Fibroblast of gingiva (primary cell): ENCODE measurements at regions not wholly inside any gene's neighbourhood (a gene's known extent, or its start where the extent isn't known, plus 50 kb on each side); places are given as distances from the start of the nearest gene placed in this dataset.

Source experiments
- DNase-seq: peaks from one replicate; pipeline ENCODE4 v3.0.0-alpha.2; 2011; ENCODE audit warnings: low read depth

DNA sequence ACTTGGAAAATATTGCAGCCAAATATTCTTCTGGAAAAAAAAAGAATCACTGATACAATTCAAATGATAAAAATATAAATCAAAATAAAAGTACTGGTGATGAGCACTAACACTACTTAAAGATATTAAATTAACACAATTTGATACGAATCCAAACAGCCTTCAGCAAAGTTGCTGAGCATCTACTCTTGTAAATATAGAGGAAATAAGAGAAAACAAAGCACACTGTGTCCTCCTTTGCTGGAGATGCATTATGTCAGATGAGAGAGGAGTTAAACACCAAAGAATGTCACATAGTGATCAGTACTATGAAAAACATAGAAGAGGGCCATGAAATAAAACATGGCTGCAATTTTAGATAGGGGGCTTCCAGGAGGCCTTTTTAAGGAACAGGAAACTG, 177.4 kb upstream of the RNPC3 start:
- peak; percentile 24 for DNase-seq

DNA sequence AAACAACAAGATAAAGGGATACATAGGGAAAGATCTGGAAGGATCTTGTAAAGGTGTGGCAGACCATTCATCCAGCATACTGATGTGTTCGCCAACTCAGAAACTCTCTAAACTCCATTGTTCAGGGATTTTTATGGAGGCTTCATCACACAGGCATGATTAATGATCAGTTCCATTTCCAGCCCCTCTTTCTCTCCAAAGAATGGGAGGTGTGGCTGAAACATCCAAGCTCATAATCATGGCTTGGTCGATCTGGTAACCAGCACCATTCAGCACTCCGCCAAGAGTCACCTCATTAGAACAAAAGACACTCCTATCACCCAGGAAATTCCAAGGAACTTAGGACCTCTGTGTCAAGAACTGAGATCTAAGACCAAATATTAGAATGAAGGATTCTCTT, 180.6 kb upstream of the RNPC3 start:
- no peak for DNase-seq

DNA sequence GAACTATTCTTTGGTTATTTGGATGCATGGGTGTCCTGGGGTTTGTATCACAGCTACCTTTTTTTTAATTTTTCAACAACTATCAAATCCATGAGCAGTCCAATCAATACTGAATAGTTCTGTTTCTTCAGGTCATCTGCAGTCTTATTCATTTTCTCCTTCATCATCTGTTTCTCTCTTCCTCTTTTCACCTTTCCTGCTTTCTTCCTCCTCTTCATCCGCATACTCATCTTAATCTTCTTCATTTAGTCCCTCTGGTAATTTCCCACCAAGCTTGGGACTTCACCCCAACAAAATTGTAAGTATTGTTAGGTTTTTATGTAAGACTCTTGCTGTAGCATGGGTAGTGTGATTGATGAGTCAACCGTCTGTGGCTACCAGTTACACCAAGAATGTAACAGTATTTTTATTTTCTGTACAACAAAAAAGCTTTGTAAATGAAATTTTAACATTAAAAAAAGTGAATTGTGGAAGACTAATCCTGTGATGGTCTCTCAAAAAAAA, 184.1 kb upstream of the RNPC3 start:
- DNase-seq = no peak

DNA sequence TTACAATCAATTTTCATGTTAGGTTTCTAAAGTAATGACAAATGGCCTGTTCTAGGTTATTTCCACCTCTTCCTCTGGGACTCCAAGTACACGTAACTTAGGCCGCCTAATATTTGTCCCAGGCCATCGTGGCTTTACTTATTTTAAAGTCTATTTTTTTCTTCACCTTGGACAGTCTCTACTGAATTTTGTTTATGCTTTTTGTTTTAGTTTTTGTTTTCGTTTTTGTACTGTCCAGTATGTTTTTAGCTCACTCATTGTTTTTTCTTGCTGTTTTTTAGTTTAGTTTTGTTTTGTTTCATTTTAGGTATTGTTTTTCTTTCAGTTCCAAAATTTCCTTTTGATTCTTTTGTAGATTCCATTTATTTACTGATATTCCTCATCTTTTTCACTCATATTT, 187.7 kb upstream of the RNPC3 start:
- no peak for DNase-seq

DNA sequence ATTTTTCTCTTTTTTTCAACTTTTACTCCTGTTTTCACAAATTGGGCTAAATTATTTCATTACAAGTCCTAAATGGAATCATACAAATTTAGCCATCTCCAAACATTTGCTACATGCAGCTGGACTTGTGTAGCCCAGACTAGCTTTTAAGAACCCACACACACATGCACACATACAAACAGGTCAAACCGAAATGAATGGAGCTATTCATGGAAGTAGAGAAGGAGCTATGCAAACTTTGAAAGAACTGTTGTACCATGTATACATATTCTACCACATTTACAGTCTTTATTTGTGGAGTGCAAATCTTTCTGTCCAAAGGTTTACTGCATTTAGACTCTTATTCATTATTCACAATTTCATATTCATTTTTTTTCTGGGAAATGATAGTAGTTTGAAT, 189.1 kb upstream of the RNPC3 start:
- no peak for DNase-seq

DNA sequence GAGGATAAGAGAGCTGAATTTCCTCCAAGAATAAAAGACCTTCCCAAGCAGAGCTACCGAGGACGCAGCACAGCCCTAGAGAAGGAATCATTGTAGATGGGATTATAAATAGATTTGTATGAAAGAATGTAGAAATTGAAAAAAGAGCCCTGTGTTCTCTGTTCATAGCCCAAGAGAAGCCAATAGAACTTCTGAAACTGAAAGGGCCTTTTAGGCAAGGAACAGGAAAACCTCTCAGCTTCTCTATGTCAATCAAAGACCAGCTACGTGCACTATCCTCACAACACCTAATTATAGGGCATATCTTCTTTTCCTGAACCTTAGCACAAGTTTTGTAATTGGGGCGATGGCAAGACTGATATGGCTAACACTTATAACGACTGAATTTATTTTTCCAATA, 192.4 kb upstream of the RNPC3 start:
- no peak for DNase-seq

DNA sequence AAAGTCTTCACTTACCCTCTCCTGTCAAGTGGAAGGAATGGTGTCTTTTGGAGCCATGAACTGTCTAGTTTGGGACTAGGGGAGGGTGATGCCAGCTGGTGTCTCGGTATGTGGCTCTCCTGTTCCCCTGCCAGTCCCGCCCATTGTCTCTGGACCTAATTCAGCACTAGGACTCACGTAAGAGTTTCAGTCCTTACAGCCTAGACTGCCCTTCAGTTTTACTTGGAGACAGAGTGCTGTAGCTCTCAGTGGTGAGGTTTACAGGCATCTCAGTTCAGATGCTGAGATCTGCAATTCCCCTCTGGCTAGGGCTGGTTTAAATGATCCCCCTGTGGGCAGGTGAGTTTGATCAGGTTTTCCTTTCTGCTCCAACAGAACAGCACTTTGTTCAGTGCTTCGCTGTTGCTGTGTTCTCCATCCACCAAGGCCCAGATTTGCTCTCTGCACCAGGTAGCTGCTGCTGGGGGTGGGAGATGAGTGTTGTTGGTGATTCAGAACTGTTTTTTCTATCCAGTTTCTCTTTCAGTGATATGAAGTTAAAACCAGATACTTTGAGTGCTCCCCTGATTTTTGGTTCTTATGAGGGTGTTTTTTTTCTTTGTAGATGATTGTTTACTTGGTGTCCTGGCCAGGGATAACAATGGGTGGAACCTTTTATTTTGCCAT, 198.3 kb upstream of the RNPC3 start:
- no peak for DNase-seq

DNA sequence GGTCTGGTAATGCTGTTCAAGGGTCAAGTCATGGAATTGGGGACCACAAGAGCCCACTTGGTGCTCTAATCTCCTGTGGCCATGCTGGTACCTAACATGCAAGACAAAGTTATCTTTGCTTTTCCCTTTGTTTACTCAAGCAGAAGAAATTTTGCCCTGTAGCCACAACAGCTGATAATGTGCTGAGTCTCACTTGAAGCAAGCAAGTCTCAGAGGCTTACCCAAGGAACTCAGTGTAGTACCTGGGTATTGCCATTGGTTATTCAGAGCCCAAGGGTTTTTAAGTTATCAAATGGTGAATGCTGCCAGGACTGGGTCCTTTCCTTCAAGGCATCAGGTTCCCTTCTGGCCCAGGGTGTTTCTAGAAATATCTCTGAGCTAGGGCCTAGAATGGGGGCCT, 198.9 kb upstream of the RNPC3 start:
- no peak for DNase-seq

DNA sequence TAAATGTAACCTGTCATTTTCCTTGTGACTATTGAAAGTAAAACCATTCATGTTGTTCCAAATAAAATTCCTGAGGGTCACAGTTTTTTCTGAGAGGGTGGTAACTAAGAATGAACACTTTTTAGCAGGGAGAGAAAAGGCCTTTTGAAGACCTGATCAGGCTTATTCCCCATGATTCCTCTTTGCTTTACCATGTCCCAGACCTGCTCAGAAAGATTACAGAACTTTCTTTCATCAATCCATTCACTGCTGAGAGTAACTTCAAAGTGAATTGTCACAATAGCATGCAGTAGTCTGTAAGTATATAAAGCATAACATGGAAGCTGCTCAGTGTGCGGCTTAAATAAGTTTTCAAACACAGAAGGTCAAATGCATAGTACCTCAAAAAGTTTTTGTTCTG, 201.5 kb upstream of the COL11A1 start:
- DNase-seq = no peak

DNA sequence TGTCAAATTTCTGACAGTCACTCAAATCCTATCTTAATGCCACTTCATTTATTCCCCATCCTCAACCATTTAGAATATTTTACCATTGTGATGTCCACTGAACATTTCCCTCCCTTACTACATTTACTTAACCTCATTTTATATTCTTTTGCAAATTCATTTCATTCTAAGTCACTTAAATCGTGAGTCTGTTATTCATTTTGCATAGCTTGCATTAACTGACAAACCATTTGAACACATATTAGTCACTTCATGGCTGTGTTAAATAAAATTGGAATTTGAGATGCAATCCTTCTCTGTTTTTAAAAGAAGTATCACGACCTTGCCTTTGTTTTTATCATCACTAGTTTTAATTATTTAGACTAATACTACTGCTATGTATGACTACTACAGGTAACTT, 199.4 kb upstream of the COL11A1 start:
- no peak for DNase-seq

DNA sequence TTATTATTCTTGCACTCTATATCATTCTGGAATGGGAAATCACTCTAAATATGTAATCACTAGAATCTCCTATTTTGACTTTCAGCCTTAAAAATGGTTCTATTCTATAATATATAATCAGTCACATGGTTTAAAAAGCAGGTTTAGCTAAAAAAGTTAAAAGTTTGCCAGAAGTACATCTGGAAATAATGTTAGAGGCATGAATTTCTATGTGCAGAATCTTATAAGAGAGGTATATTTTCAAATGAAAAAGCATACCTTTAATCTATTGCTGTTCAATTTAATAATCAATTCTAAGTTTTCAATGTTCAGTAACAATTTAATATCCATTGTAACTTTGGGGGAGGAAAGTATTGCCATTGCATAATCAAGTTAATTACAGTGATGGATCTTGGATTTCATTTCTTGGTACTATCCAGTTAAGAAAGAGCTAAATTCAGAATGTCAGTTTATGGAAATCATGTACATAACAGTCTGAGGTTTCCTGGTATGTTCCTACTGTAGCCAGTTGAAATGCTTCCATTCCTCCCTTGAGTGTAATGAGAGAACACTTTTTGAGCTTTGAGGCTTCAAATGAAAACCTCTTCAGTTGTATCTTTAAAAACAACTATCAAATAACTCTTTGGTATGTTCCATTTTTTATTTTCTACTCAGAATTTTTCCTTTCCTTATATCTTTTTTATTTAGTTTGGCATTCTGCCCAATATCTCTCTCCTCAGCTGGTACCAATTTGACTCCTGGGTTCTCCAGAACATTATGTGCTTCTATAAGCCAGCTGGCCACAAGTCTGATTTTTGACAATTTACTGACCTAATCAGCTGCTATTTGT, 175.7 kb upstream of the COL11A1 start:
- peak; percentile 95 for DNase-seq

DNA sequence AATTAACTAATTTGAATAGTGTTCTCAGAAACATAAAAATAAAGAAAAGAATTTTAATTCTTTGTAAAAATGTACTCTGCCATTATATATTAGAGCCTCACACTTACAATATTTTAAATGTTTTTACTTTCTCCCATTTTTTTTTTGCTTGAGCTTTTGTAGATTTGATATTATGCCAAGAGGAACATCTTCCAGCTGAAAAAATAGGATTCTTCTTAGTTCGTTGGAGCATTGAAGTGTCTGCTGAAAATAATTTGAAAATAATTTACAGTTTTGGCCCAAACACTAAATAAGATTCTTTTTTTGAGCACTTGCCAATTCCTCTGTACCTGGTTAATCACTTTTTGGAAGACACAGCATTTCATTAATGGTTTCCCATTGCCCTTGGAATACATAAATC, 175.0 kb upstream of the COL11A1 start:
- DNase-seq = no peak

DNA sequence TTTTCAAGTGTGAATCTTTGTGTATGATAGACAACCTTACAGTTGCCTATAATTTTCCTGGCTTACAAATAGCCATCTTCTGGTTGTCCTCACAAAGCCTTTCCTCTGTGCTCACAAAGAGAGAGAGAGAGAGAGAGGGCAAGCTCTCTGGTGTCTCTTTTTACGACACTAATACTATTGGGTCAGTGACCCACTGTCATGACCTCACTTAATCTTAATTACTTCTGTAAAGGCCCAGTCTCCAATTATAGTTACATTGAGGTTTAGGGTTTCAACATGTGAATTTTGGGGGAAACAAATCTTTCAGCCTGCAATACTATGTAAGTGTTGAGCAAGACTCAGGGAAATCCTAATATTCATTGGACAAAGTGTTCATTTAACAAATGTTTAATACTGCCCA, 167.4 kb upstream of the COL11A1 start:
- peak; percentile 86 for DNase-seq

DNA sequence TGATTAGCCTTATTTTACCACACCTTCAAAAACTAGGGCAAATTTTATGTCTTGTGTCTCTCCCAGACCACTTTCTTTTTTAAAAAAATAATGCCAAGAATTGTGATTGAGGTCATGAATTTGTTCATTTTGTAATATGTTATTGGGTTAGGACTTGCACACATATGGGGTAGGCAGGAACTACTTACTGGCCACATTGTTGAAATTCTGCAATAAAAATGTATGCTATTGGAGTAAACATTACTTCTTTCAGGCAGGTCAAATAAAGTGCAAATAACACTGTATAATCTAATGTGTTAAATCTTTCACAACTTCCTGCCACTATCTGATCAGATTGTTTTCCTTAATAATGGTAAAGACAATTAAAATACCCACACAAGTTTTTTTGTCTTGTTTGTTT, 166.6 kb upstream of the COL11A1 start:
- peak; percentile 24 for DNase-seq

DNA sequence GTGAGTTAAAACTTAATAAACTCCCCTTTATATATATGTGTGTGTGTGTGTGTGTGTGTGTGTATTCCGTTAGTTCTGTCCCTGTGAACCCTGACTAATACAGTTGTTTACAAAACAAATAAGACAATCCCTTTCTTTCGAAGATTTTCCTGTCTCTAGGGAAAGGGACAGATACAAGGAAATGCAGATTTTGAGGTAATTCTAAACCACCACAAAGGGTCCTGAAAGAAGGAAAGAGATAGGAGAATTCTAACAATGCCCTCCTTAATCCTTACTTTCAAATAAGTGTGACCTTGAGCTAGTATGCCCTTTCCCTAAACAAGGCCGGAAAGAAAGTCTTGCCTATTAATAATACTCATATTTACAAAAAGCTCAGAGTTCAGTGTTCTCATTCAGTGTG, 164.8 kb upstream of the COL11A1 start:
- DNase-seq = no peak

DNA sequence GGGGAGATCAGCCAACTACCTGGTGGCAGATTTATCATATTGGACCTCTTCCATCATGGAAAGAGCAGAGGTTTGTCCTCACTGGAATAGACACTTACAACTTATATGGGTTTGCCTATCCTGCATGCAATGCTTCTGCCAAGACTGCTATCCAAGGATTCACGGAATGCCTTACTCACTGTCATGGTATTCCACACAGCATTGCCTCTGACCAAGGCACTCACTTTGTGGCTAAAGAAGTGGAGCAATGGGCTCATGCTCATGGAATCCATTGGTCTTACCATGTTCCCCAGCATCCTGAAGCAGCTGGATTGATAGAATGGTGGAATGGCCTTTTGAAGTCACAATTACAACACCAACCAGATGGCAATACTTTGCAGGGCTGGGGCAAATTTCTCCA, 163.1 kb upstream of the COL11A1 start:
- DNase-seq = peak; percentile 80

DNA sequence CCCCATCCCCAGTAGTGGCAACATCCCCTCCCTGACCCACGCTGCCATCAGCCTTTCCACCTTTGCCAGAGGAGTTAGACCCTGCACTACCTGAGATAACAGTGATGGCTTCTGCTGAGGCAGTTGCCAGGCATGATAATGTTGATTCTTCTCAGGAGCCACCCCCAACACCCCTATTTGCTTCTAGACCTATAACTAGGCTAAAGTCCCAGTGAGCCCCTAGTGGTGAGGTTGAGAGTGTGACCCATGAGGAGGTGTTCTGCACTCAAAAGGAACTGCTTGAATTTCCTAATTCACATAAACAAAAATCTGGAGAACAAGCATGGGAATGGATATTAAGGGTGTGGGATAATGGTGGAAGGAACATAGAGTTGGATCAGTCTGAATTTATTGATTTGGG, 159.6 kb upstream of the COL11A1 start:
- DNase-seq = no peak

DNA sequence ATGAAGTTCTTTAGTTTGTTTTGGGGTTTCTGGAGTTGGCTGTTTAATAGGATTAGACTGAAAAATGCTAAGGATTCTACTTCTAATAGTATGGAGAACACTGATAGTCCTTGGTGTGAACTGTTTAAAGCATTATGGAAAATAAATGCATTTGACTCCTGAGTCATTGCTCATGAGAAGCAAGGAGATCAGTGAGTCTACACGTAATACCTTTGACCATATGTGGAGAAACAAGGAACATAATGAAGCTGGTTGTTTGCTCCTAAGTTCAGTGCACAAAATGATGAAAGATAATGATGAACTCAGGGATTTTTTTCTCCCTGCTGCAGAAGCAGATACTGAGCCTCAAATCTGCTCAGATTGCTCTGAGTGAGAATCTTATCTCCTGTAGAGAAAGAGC, 158.9 kb upstream of the COL11A1 start:
- no peak for DNase-seq

DNA sequence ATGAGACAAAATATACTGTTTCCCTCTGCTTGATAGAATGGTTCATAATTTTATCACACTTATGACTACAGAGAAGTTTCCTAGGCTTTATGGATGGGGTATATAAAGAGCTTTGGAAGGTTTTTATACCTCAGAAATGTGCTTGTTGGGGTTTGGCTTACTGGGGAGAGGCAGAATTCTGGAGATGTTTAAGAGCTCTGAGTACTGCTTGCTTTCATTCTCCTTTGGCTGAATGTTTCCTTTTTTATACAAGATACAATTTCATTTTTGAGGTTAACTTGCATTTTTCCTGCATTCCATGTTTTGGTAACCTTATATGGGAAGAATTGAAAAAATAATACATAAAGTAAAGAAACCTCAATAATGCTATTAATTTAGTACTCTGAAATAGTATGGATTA, 157.7 kb upstream of the COL11A1 start:
- DNase-seq = peak; percentile 59

DNA sequence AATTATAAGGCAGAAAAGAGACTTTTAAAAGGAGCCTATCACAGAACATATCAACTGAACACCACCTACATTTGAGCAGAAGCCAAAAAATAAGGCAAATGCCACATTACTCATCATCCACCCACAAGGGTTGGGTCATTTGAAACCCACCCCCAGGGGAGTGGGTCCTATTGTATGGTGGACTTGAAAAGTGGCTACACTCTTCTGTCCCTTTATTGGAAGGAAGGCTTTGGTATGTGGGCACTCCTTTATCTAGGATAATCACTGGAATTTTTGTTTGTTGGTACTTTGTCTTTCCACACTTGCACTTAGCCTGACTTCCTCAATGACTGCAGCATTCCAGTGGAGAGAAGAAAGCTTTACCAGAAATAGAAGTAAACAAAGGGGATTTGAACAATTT, 157.2 kb upstream of the COL11A1 start:
- DNase-seq = no peak

DNA sequence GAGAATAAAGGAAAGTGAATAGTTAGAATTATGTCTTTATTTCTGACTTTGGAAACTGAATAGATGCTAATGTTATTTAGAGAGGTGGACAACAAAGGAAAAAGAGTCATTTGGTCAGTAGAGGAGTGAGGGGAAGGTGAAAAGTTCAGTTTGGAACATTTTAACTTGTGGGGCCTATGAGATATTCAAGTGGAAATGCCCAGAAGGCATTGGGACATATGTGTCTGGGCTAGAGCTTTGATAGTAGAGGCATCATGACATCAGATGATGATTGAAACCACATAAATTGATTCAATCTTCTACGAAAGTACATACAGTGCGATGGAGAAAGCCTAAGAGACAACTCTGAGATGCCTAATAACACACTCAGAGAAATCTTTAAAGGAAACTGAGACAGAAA, 151.7 kb upstream of the COL11A1 start:
- no peak for DNase-seq

DNA sequence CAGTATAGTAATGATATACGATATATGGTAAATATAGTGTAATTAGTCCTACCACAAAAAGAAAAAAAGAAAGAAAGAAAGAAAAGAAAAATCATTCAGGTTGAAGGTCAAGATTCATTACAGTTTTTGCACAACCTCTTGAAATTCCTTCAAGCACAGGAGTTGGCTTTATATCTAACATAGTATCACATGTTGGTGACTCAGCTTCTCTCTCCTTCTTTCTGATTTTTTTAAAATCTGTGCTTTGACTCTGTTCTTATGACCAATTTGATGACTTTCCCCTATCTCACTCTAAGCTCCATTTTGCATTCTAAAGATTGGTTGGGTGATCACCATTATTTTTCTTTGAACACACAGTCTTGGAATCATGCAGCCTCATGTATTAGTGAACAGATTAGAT, 148.2 kb upstream of the COL11A1 start:
- peak; percentile 72 for DNase-seq

DNA sequence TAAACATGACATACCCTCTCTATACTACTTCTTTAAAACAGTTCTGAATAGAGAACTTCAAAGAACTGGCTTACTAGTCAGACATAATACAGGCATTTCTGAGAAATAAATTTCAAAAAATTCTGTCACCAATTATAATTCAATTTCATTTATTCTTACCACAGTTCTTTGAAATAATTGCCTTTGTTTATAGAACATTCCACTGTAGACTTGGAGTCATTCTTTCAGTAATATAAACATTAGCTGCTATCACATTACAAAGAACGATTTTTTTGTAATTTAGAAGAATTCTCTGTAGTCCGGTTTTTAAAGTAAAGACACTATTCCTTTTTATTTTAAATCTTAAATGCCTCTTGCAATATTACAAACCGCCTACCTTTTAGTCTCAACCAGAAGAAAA, 146.4 kb upstream of the COL11A1 start:
- peak; percentile 34 for DNase-seq

DNA sequence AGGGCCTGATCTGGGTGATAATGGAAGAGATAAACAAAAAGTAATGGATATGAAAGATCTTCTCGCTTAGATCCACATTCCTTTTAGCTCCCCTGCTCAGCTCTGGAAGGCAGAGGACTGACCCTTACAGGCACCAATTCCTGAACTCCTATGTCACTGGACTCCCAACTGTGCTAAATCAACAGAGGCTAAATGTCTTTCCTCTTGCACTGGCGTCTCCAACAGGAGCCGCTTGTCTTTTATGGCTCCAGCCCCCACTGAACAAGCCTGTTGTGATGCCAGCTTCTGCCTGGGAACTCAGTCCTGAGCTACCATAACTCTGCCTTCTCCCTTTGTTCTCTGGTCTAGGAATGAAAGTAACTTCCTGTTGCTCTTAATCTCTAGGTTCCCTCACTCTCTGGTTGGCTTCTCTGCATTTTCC, 142.1 kb upstream of the COL11A1 start:
- no peak for DNase-seq
